ENCODE measurements at regions not wholly inside any gene's neighbourhood (a gene's known extent, or its start where the extent isn't known, plus 50 kb on each side); places are given as distances from the start of the nearest gene placed in this dataset.

GRCh38 chr15:91498749-91499062 is 354.8 kb upstream of the SLCO3A1 start:
- Histone ChIP-seq H3K27me3 (replicated peaks; ENCODE audit: insufficient read depth) (peaks cover 3% of the 10 kb centered on the region; the same call in 1 of the 2 replicates), H3K27ac (no peak overlapping the region), H3K9me2 (ENCODE audit: insufficient read depth) (no peaks in the 10 kb centered on the region), H3K36me3 (ENCODE audit: low read depth) (no peaks in the 10 kb centered on the region), H3K9me3 (ENCODE audit: low read depth) (no peaks in the 10 kb centered on the region), H3F3A (ENCODE audit: insufficient read depth) (no peaks in the 10 kb centered on the region), H3K9ac (no peak overlapping the region), H3K4me3 (no peak overlapping the region), H2AFZ (no peak overlapping the region), H3K4me1 (ENCODE audit: insufficient read depth) (no peaks in the 10 kb centered on the region), H4K20me1 (ENCODE audit: insufficient read depth) (no peaks in the 10 kb centered on the region), H3K4me2 (ENCODE audit: unreplicated experiment) (no peak overlapping the region), H3K79me2 (ENCODE audit: insufficient read depth) (no peaks in the 10 kb centered on the region)
- TF ChIP-seq EZH2phosphoT487 (IDR thresholded peaks at IDR 0.05; ENCODE audit: insufficient read depth, low read depth) (no peak), EZH2 (IDR thresholded peaks at IDR 0.05; ENCODE audit: insufficient read depth, poor library complexity, severe bottlenecking) (no peak)
- WGBS, 2 experiments (ENCODE audit: low coverage in 1 of 2, low lambda C conversion rate in 2 of 2, missing lambda C conversion rate in 2 of 2): 67 to 75% methylated on average over 1 of the region's 1 CpG
- in situ Hi-C loops (cut with MboI): no loop called here
- DNase-seq: no peak

GRCh38 chr15:91499774-91500383 is 353.6 kb upstream of the SLCO3A1 start:
- H3K4me1 ChIP-seq (ENCODE audit: insufficient read depth): no peaks in the 10 kb centered on the region
- no peaks in the 10 kb centered on the region for H3K9me3 ChIP-seq (ENCODE audit: low read depth)
- TF ChIP-seq EZH2 (IDR thresholded peaks at IDR 0.05; ENCODE audit: insufficient read depth, poor library complexity, severe bottlenecking): no peak
- TF ChIP-seq EZH2phosphoT487 (IDR thresholded peaks at IDR 0.05; ENCODE audit: insufficient read depth, low read depth): no peak
- H4K20me1 ChIP-seq (ENCODE audit: insufficient read depth): no peaks in the 10 kb centered on the region
- no peaks in the 10 kb centered on the region for H3K9me2 ChIP-seq (ENCODE audit: insufficient read depth)
- no peaks in the 10 kb centered on the region for H3K36me3 ChIP-seq (ENCODE audit: low read depth)
- no peak overlapping the region for H3K9ac ChIP-seq
- in situ Hi-C loops (cut with MboI): no loop called here
- no peak overlapping the region for H3K27ac ChIP-seq
- WGBS, 2 experiments (ENCODE audit: low coverage in 1 of 2, low lambda C conversion rate in 2 of 2, missing lambda C conversion rate in 2 of 2): 83 to 84% methylated on average over 5 of the region's 5 CpGs
- no peaks in the 10 kb centered on the region for H3F3A ChIP-seq (ENCODE audit: insufficient read depth)
- H2AFZ ChIP-seq: no peak overlapping the region
- no peaks in the 10 kb centered on the region for H3K79me2 ChIP-seq (ENCODE audit: insufficient read depth)
- DNase-seq: no peak
- peaks cover 3% of the 10 kb centered on the region; the same call in 1 of the 2 replicates for H3K27me3 ChIP-seq (replicated peaks; ENCODE audit: insufficient read depth)
- H3K4me3 ChIP-seq: no peak overlapping the region
- no peak overlapping the region for H3K4me2 ChIP-seq (ENCODE audit: unreplicated experiment)

DNA sequence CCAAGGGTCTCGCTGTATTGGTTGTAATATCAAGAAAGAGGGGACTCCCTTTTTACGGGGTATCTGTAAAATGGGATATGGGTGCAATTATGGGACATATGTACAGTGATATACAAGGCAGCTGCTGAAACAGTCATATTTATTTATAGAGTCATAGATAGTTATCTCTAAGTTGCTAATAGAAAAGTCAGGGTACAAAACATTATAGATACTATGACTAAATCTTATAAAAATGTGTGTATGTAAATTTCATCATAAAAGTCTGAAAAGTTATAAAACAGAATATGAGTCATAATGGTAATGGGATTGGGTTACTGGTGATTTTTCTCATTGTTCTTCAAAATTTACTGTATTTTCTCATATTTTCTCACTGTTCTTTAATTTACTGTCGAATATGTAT is 344.9 kb upstream of the SLCO3A1 start:
- Histone ChIP-seq H3K9me3 (ENCODE audit: low read depth) (no peaks in the 10 kb centered on the region), H3K9ac (no peak overlapping the region), H3K27me3 (replicated peaks; ENCODE audit: insufficient read depth) (no peaks in the 10 kb centered on the region), H3K4me3 (no peak overlapping the region), H3K4me1 (ENCODE audit: insufficient read depth) (peaks cover 13% of the 10 kb centered on the region), H3K36me3 (ENCODE audit: low read depth) (no peaks in the 10 kb centered on the region), H2AFZ (no peak overlapping the region), H3F3A (ENCODE audit: insufficient read depth) (0 out of 2 replicates have a peak, but pooled peaks cover 7% of the 10 kb centered on the region), H4K20me1 (ENCODE audit: insufficient read depth) (no peaks in the 10 kb centered on the region), H3K4me2 (ENCODE audit: unreplicated experiment) (no peak overlapping the region), H3K9me2 (ENCODE audit: insufficient read depth) (no peaks in the 10 kb centered on the region; the same call in 1 of the 2 replicates), H3K27ac (no peak overlapping the region), H3K79me2 (ENCODE audit: insufficient read depth) (no peaks in the 10 kb centered on the region)
- in situ Hi-C loops (cut with MboI): no loop called here
- peak; percentile 51 for DNase-seq
- TF ChIP-seq EZH2phosphoT487 (IDR thresholded peaks at IDR 0.05; ENCODE audit: insufficient read depth, low read depth): no peak
- TF ChIP-seq EZH2 (IDR thresholded peaks at IDR 0.05; ENCODE audit: insufficient read depth, poor library complexity, severe bottlenecking): no peak
- 89 to 91% methylated on average over 3 of the region's 3 CpGs for WGBS, 2 experiments (ENCODE audit: low coverage in 1 of 2, low lambda C conversion rate in 2 of 2, missing lambda C conversion rate in 2 of 2)

DNA sequence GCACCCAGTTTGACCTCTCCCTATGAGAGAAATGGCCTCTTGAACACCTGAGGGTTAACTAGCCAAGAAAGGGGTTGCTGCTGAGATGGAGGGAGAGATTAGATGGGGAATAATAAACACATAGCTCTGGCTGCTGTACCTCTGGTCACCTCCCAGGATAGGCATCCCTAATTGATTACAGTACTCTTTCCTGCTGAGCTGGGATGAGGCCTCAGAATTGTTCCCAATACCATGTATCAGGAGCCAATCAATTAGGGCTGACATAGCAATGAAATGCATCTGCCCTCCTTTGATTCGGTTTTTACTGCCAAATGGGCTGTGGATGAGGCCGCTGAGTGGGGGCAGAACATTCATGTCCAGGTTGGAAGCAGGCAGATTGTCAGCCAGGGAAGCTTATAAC is 339.4 kb upstream of the SLCO3A1 start:
- Histone ChIP-seq H4K20me1 (ENCODE audit: insufficient read depth) (no peaks in the 10 kb centered on the region), H2AFZ (no peak overlapping the region), H3F3A (ENCODE audit: insufficient read depth) (peaks cover 14% of the 10 kb centered on the region), H3K79me2 (ENCODE audit: insufficient read depth) (no peaks in the 10 kb centered on the region), H3K36me3 (ENCODE audit: low read depth) (no peaks in the 10 kb centered on the region), H3K9me3 (ENCODE audit: low read depth) (no peaks in the 10 kb centered on the region), H3K4me3 (no peak overlapping the region), H3K4me2 (ENCODE audit: unreplicated experiment) (no peak overlapping the region), H3K9ac (no peak overlapping the region), H3K9me2 (ENCODE audit: insufficient read depth) (no peaks in the 10 kb centered on the region; the same call in 1 of the 2 replicates), H3K4me1 (ENCODE audit: insufficient read depth) (peaks cover 27% of the 10 kb centered on the region), H3K27me3 (replicated peaks; ENCODE audit: insufficient read depth) (no peaks in the 10 kb centered on the region), H3K27ac (no peak overlapping the region)
- 92 to 96% methylated on average over 2 of the region's 2 CpGs for WGBS, 2 experiments (ENCODE audit: low coverage in 1 of 2, low lambda C conversion rate in 2 of 2, missing lambda C conversion rate in 2 of 2)
- in situ Hi-C loops (cut with MboI): no loop called here
- TF ChIP-seq EZH2 (IDR thresholded peaks at IDR 0.05; ENCODE audit: insufficient read depth, poor library complexity, severe bottlenecking) (no peak), EZH2phosphoT487 (IDR thresholded peaks at IDR 0.05; ENCODE audit: insufficient read depth, low read depth) (no peak)
- DNase-seq: no peak
